LNCaP clone FGC (cell line): ENCODE measurements at regions not wholly inside any gene's neighbourhood (a gene's known extent, or its start where the extent isn't known, plus 50 kb on each side); places are given as distances from the start of the nearest gene placed in this dataset.
"Not testable (repeated sequence)": the region's sequence is repeated elsewhere in the genome, so short reads cannot be mapped to it uniquely, and the experiment has no call there.

Experiments used
- DNase-seq: peaks from one replicate; pipeline ENCODE4 v3.0.0-alpha.2; 2011; ENCODE audit warnings: low read depth
- H3K4me3 ChIP-seq: 2 replicates; pipeline ENCODE4 v1.5.1; 2011; ENCODE audit warnings: mild to moderate bottlenecking, low read depth, low read length, control low read depth
- CTCF ChIP-seq: IDR thresholded peaks from 2 replicates; pipeline ENCODE4 v1.5.1; 2012; ENCODE audit warnings: mild to moderate bottlenecking; ENCODE audit not compliant: control insufficient read depth, insufficient read depth; ENCODE audit errors: extremely low read depth

GRCh38 chrX:52271206-52271605 is 86.5 kb downstream of the MAGED4 start:
- no peak for TF ChIP-seq CTCF
- no peak overlapping the region for H3K4me3 ChIP-seq
- DNase-seq = no peak

- no peak for DNase-seq
- H3K4me3 ChIP-seq = no peak overlapping the region
- TF ChIP-seq CTCF = no peak
Observed at GRCh38 chrX:52277666-52278065, 91.2 kb upstream of the XAGE2 start.

- DNase-seq = no peak
- no peak overlapping the region for H3K4me3 ChIP-seq
- no peak for TF ChIP-seq CTCF
Observed at GRCh38 chrX:52280812-52281211, 88.0 kb upstream of the XAGE2 start.

GRCh38 chrX:52284865-52285264 is 84.0 kb upstream of the XAGE2 start:
- TF ChIP-seq CTCF = no peak
- no peak overlapping the region for H3K4me3 ChIP-seq
- DNase-seq = no peak

- not testable (repeated sequence) for H3K4me3 ChIP-seq, DNase-seq
Observed at GRCh38 chrX:52298968-52299367, 69.9 kb upstream of the XAGE2 start.

- not testable (repeated sequence) for DNase-seq, H3K4me3 ChIP-seq
Observed at GRCh38 chrX:52308532-52308931, 60.3 kb upstream of the XAGE2 start.
